HG03139 (cell line): ENCODE measurements at regions not wholly inside any gene's neighbourhood (a gene's known extent, or its start where the extent isn't known, plus 50 kb on each side); places are given as distances from the start of the nearest gene placed in this dataset.

ENCODE experiments used
- ATAC-seq: cut with Tn5 transposase; IDR thresholded peaks from one replicate; pipeline ENCODE4 v1.9.1; 2021; ENCODE audit not compliant: unreplicated experiment

GRCh38 chr3:19725000-19725399, 209.0 kb downstream of the EFHB start:
- no peak for ATAC-seq

GRCh38 chr3:19717736-19718135, 216.3 kb downstream of the EFHB start:
- no peak for ATAC-seq

- ATAC-seq, result no peak
Measured at GRCh38 chr3:19711160-19711782, 222.7 kb downstream of the EFHB start.

GRCh38 chr3:19702416-19703078, 231.5 kb downstream of the EFHB start:
- ATAC-seq, result no peak

GRCh38 chr3:19688767-19689166, 245.2 kb downstream of the EFHB start:
- no peak for ATAC-seq

- ATAC-seq, result no peak
Measured at GRCh38 chr3:19668163-19668562, 265.9 kb downstream of the EFHB start.

- ATAC-seq, result no peak
Measured at GRCh38 chr3:19662486-19662885, 271.5 kb downstream of the EFHB start.

- ATAC-seq, result no peak
Measured at GRCh38 chr3:19652336-19652735, 281.7 kb downstream of the EFHB start.

GRCh38 chr3:19645093-19645492, 288.9 kb downstream of the EFHB start:
- ATAC-seq, result peak; percentile 58

- ATAC-seq, result peak; percentile 71
Measured at GRCh38 chr3:19644405-19644804, 289.6 kb downstream of the EFHB start.

GRCh38 chr3:19641408-19641807, 292.6 kb downstream of the EFHB start:
- ATAC-seq, result no peak

- ATAC-seq, result no peak
Measured at GRCh38 chr3:19632099-19633074, 301.6 kb downstream of the EFHB start.

GRCh38 chr3:19598870-19599269, 335.1 kb downstream of the EFHB start:
- no peak for ATAC-seq

GRCh38 chr3:19596408-19596807, 337.6 kb downstream of the EFHB start:
- ATAC-seq, result peak; percentile 78

- no peak for ATAC-seq
Measured at GRCh38 chr3:19595884-19596283, 338.1 kb downstream of the EFHB start.
